Lower leg skin (tissue), 3 donors: ENCODE measurements at regions not wholly inside any gene's neighbourhood (a gene's known extent, or its start where the extent isn't known, plus 50 kb on each side); places are given as distances from the start of the nearest gene placed in this dataset.

Source experiments
- CTCF ChIP-seq, 3 donors: fragments of 450-650 bp; IDR thresholded peaks; one replicate each; pipeline ENCODE4 v1.5.1; 2016; ENCODE audit warnings: antibody characterized with exemption in 3 of 3, mild to moderate bottlenecking in 3 of 3, moderate library complexity in 2 of 3
- POLR2A ChIP-seq, 2 donors: fragments of 450-650 bp; IDR thresholded peaks; one replicate each; pipeline ENCODE4 v1.6.1; 2016 to 2017; ENCODE audit warnings: antibody characterized with exemption in 2 of 2, mild to moderate bottlenecking in 1 of 2, moderate library complexity in 1 of 2

GRCh38 chr10:108586424-108586823, 1336.9 kb downstream of the XPNPEP1 start:
- no peak for TF ChIP-seq CTCF (IDR thresholded peaks at IDR 0.05)
- TF ChIP-seq POLR2A (IDR thresholded peaks at IDR 0.05), result no peak
